Adrenal gland (tissue), 9 donors: ENCODE measurements at regions not wholly inside any gene's neighbourhood (a gene's known extent, or its start where the extent isn't known, plus 50 kb on each side); places are given as distances from the start of the nearest gene placed in this dataset.

Experiments
- DNase-seq, 7 donors: peaks; one replicate each; pipeline ENCODE4 v3.0.0-alpha.2; 2019 to 2020
- H3K27ac ChIP-seq, 5 donors: fragments of 200-600 bp; sonication (generic) in 4 of 5; 1 replicate in 3 of 5; 2 replicates in 2 of 5; pipeline versions ENCODE4 v1.5.1 to v1.8.0; 2016 to 2020; ENCODE audit warnings: mild to moderate bottlenecking in 1 of 5
- H3K27me3 ChIP-seq: fragments of 200-600 bp; 2 replicates; pipeline ENCODE4 v1.8.0; 2021
- H3K36me3 ChIP-seq, 2 donors: fragments of 200-600 bp; replicated peaks in 1 of 2; 1 replicate in 1 of 2; 2 replicates in 1 of 2; pipeline versions ENCODE4 v1.5.1 to v1.8.0; 2018 to 2022
- H3K4me1 ChIP-seq, 2 donors: fragments of 200-600 bp; replicated peaks in 1 of 2; 1 replicate in 1 of 2; 2 replicates in 1 of 2; pipeline versions ENCODE4 v1.5.1 to v1.8.0; 2018 to 2021
- H3K4me3 ChIP-seq, 4 donors: fragments of 200-600 bp; sonication (generic) in 3 of 4; one replicate each; pipeline ENCODE4 v1.5.1; 2016 to 2018
- H3K9me3 ChIP-seq, 3 donors: fragments of 200-600 bp; sonication (generic) in 1 of 3; replicated peaks in 1 of 3; 1 replicate in 2 of 3; 2 replicates in 1 of 3; pipeline versions ENCODE4 v1.5.1 to v1.8.0; 2016 to 2021
- CTCF ChIP-seq, 6 experiments: fragments of 450-650 bp in 4 of 6; fragments of 200-600 bp in 2 of 6; sonication (generic) in 1 of 6; IDR thresholded peaks; 1 replicate in 5 of 6; 2 replicates in 1 of 6; pipeline versions ENCODE4 v1.5.1 to v1.8.0; 2016 to 2021; ENCODE audit warnings: antibody characterized with exemption in 6 of 6, mild to moderate bottlenecking in 2 of 6, moderate library complexity in 1 of 6
- POLR2A ChIP-seq, 2 donors: fragments of 450-650 bp; IDR thresholded peaks; one replicate each; pipeline ENCODE4 v1.6.1; 2017; ENCODE audit warnings: antibody characterized with exemption in 2 of 2, mild to moderate bottlenecking in 2 of 2, moderate library complexity in 1 of 2
- WGBS, 4 donors: extraction: QIAGEN DNeasy Blood & Tissue Kit in 2 of 4; methylation state at CpG; one replicate each; pipeline versions ENCODE4 v1.1.5 to v1.1.7; 2013 to 2017; 5-methylcytosine and 5-hydroxymethylcytosine counted together
- intact Hi-C, 2 donors: fragments of 100-400 bp; cut with DNase I; formaldehyde crosslinking; loops; one replicate each; pipeline versions ENCODE4 v1.14.1 to v1.15.0; 2022 to 2023
- donor health status: healthy with polysubstance abuse.
- donor health status: Bipolar disorder and iron deficiency.
- donor health status: DM: yes; HTN: yes; CAD: no.
- donor health status: DM: no; HTN: no; CAD: no.
- donor health status: DM: no; HTN: no; CAD: no.

DNA sequence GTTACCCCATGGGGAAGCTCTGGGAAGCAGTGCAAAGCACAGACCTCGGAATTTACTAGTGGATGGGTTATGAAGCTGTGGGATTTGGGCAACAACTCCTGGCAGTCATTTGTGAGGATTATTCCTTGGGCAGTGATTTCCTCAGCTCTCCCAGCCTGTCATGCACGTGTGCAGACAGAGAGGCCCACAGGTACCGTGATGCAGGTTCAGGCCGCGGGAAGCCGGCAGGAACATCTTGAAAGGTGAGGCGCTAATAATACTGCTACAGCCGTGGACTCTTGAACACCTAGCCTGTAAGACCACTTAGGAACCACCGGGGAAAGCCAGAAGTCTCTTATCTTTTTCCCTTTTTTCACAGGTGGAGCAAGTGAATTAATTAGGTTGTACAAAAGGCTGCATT, 80.2 kb upstream of the CPHXL start:
- Histone ChIP-seq H3K9me3 (no peaks in the 10 kb centered on the region), H3K4me1 (no peaks in the 10 kb centered on the region), H3K36me3 (no peaks in the 10 kb centered on the region), H3K4me3 (no peak overlapping the region), H3K27me3 (no peaks in the 10 kb centered on the region), H3K27ac (no peak overlapping the region)
- 73 to 92% (median 88%) methylated on average over 9 of the region's 9 CpGs for WGBS, 4 donors
- DNase-seq = no peak
- TF ChIP-seq POLR2A (IDR thresholded peaks at IDR 0.05) (no peak), CTCF (IDR thresholded peaks at IDR 0.05) (no peak)
- intact Hi-C loops = no loop called here

GRCh38 chr16:75810342-75810741, 84.1 kb upstream of the CPHXL start:
- intact Hi-C loops = no loop called here
- DNase-seq = no peak
- H3K27me3 ChIP-seq = no peaks in the 10 kb centered on the region
- 60 to 75% (median 67%) methylated on average over 3 of the region's 3 CpGs for WGBS, 4 donors
- H3K27ac ChIP-seq = no peak overlapping the region
- H3K36me3 ChIP-seq = no peaks in the 10 kb centered on the region
- H3K4me3 ChIP-seq = no peak overlapping the region
- no peak for TF ChIP-seq POLR2A (IDR thresholded peaks at IDR 0.05)
- no peak for TF ChIP-seq CTCF (IDR thresholded peaks at IDR 0.05)
- no peaks in the 10 kb centered on the region for H3K4me1 ChIP-seq
- no peaks in the 10 kb centered on the region for H3K9me3 ChIP-seq

GRCh38 chr16:75811020-75811634, 84.8 kb upstream of the CPHXL start:
- no peak for DNase-seq

GRCh38 chr16:75818491-75818890, 92.2 kb upstream of the CPHXL start:
- no peak for TF ChIP-seq CTCF (IDR thresholded peaks at IDR 0.05)
- TF ChIP-seq POLR2A (IDR thresholded peaks at IDR 0.05) = no peak
- Histone ChIP-seq H3K4me3 (no peak overlapping the region), H3K36me3 (no peaks in the 10 kb centered on the region), H3K27me3 (no peaks in the 10 kb centered on the region), H3K9me3 (no peaks in the 10 kb centered on the region), H3K27ac (no peak overlapping the region), H3K4me1 (no peaks in the 10 kb centered on the region)
- 27 to 36% (median 32%) methylated on average over 2 of the region's 2 CpGs for WGBS, 4 donors
- intact Hi-C loops = no loop called here
- no peak for DNase-seq

More at GRCh38 chr16:75811020-75811634, 84.8 kb upstream of the CPHXL start:
- Histone ChIP-seq H3K4me3 (no peak overlapping the region), H3K27me3 (no peaks in the 10 kb centered on the region), H3K9me3 (no peaks in the 10 kb centered on the region), H3K27ac (no peak overlapping the region), H3K36me3 (no peaks in the 10 kb centered on the region), H3K4me1 (no peaks in the 10 kb centered on the region)
- intact Hi-C loops = no loop called here
- 66 to 71% (median 67%) methylated on average over 9 of the region's 9 CpGs for WGBS, 4 donors
- TF ChIP-seq CTCF (IDR thresholded peaks at IDR 0.05) = no peak
- no peak for TF ChIP-seq POLR2A (IDR thresholded peaks at IDR 0.05)
